NCI-H2107 treated with DMSO at 0.1 percent for 48 hours (cell line): ENCODE measurements at regions not wholly inside any gene's neighbourhood (a gene's known extent, or its start where the extent isn't known, plus 50 kb on each side); places are given as distances from the start of the nearest gene placed in this dataset.

ENCODE experiments used
- DNase-seq: peaks from one replicate; lab custom pipeline; 2025; ENCODE audit not compliant: unreplicated experiment; lab: John Stamatoyannopoulos, UW

- no peak for DNase-seq
Observed at GRCh38 chr1:34270181-34270580, 93.5 kb downstream of the C1orf94 start.

- DNase-seq = no peak
Observed at GRCh38 chr1:34272152-34272551, 95.4 kb downstream of the C1orf94 start.

GRCh38 chr1:34275150-34275549, 98.4 kb downstream of the C1orf94 start:
- DNase-seq = no peak

- DNase-seq = no peak
Observed at GRCh38 chr1:34276606-34277005, 99.9 kb downstream of the C1orf94 start.

GRCh38 chr1:34277150-34277549, 100.4 kb downstream of the C1orf94 start:
- DNase-seq = no peak

- DNase-seq = no peak
Observed at GRCh38 chr1:34278211-34278610, 101.5 kb downstream of the C1orf94 start.

GRCh38 chr1:34279971-34280370, 103.3 kb downstream of the C1orf94 start:
- DNase-seq = no peak

GRCh38 chr1:34280509-34280908, 103.8 kb downstream of the C1orf94 start:
- no peak for DNase-seq

GRCh38 chr1:34283142-34283541, 106.4 kb downstream of the C1orf94 start:
- no peak for DNase-seq

GRCh38 chr1:34286511-34286910, 109.8 kb downstream of the C1orf94 start:
- no peak for DNase-seq

- no peak for DNase-seq
Observed at GRCh38 chr1:34290831-34291230, 114.1 kb downstream of the C1orf94 start.

GRCh38 chr1:34292472-34292871, 115.8 kb downstream of the C1orf94 start:
- no peak for DNase-seq

GRCh38 chr1:34296059-34296458, 119.4 kb downstream of the C1orf94 start:
- no peak for DNase-seq

GRCh38 chr1:34302798-34303197, 126.1 kb downstream of the C1orf94 start:
- no peak for DNase-seq

- no peak for DNase-seq
Observed at GRCh38 chr1:34303218-34303617, 126.5 kb downstream of the C1orf94 start.

- no peak for DNase-seq
Observed at GRCh38 chr1:34306568-34306967, 129.9 kb downstream of the C1orf94 start.

- DNase-seq = no peak
Observed at GRCh38 chr1:34312359-34312758, 135.7 kb downstream of the C1orf94 start.

- no peak for DNase-seq
Observed at GRCh38 chr1:34315974-34316373, 139.3 kb downstream of the C1orf94 start.

GRCh38 chr1:34316773-34317172, 140.1 kb downstream of the C1orf94 start:
- no peak for DNase-seq

GRCh38 chr1:34319218-34319617, 142.5 kb downstream of the C1orf94 start:
- no peak for DNase-seq

GRCh38 chr1:34320053-34320669, 143.5 kb downstream of the C1orf94 start:
- no peak for DNase-seq

GRCh38 chr1:34322969-34323368, 146.3 kb downstream of the C1orf94 start:
- DNase-seq = no peak

- no peak for DNase-seq
Observed at GRCh38 chr1:34324879-34325440, 148.3 kb downstream of the C1orf94 start.
